ENCODE measurements at regions not wholly inside any gene's neighbourhood (a gene's known extent, or its start where the extent isn't known, plus 50 kb on each side); places are given as distances from the start of the nearest gene placed in this dataset.

- DNase-seq: no peak
These were observed 341.2 kb upstream of the ZFHX3 start for GRCh38 chr16:73389085-73389484.

GRCh38 chr16:73387979-73388378 is 340.1 kb upstream of the ZFHX3 start:
- DNase-seq: no peak

GRCh38 chr16:73385696-73386095 is 337.8 kb upstream of the ZFHX3 start:
- no peak for DNase-seq

GRCh38 chr16:73384506-73385089 is 336.7 kb upstream of the ZFHX3 start:
- DNase-seq: no peak

GRCh38 chr16:73383988-73384365 is 336.0 kb upstream of the ZFHX3 start:
- no peak for DNase-seq

GRCh38 chr16:73383195-73383987 is 335.5 kb upstream of the ZFHX3 start:
- no peak for DNase-seq

GRCh38 chr16:73378471-73378870 is 330.5 kb upstream of the ZFHX3 start:
- no peak for DNase-seq

- DNase-seq: no peak
These were observed 323.8 kb upstream of the ZFHX3 start for GRCh38 chr16:73371584-73372319.

GRCh38 chr16:73369851-73370250 is 321.9 kb upstream of the ZFHX3 start:
- no peak for DNase-seq

GRCh38 chr16:73368715-73369114 is 320.8 kb upstream of the ZFHX3 start:
- no peak for DNase-seq

GRCh38 chr16:73365016-73365551 is 317.2 kb upstream of the ZFHX3 start:
- DNase-seq: peak; percentile 75

- DNase-seq: no peak
These were observed 316.5 kb upstream of the ZFHX3 start for GRCh38 chr16:73364413-73364812.

GRCh38 chr16:73361061-73361460 is 313.1 kb upstream of the ZFHX3 start:
- DNase-seq: no peak

GRCh38 chr16:73356401-73357079 is 308.6 kb upstream of the ZFHX3 start:
- DNase-seq: no peak

GRCh38 chr16:73355981-73356380 is 308.1 kb upstream of the ZFHX3 start:
- DNase-seq: no peak

GRCh38 chr16:73354434-73354833 is 306.5 kb upstream of the ZFHX3 start:
- DNase-seq: no peak

- no peak for DNase-seq
These were observed 303.0 kb upstream of the ZFHX3 start for GRCh38 chr16:73350707-73351452.

GRCh38 chr16:73347500-73348375 is 299.8 kb upstream of the ZFHX3 start:
- DNase-seq: no peak

- peak; percentile 62 for DNase-seq
These were observed 291.9 kb upstream of the ZFHX3 start for GRCh38 chr16:73339821-73340220.

GRCh38 chr16:73337373-73338296 is 289.7 kb upstream of the ZFHX3 start:
- no peak for DNase-seq

Data from NCI-H345 (cell line).